Omental fat pad (tissue), 3 donors: ENCODE measurements at regions not wholly inside any gene's neighbourhood (a gene's known extent, or its start where the extent isn't known, plus 50 kb on each side); places are given as distances from the start of the nearest gene placed in this dataset.

Experiments
- ATAC-seq: fragments of 150-250 bp; one replicate; pipeline ENCODE4 v1.9.1; 2016; ENCODE audit warnings: mild to moderate bottlenecking, moderate library complexity; ENCODE audit not compliant: low FRiP score
- DNase-seq: peaks from one replicate; pipeline ENCODE4 v3.0.0-alpha.2; 2019; ENCODE audit warnings: low spot score
- CTCF ChIP-seq, 3 donors: fragments of 450-650 bp; IDR thresholded peaks; one replicate each; pipeline ENCODE4 v1.5.1; 2016 to 2017; ENCODE audit warnings: antibody characterized with exemption in 3 of 3, mild to moderate bottlenecking in 3 of 3, moderate library complexity in 2 of 3

- ATAC-seq (no peak), DNase-seq (no peak)
- TF ChIP-seq CTCF (IDR thresholded peaks at IDR 0.05) = no peak
Measured at GRCh38 chr7:119555788-119556187, 717.2 kb upstream of the KCND2 start.

- ATAC-seq (no peak), DNase-seq (no peak)
- TF ChIP-seq CTCF (IDR thresholded peaks at IDR 0.05) = no peak
Measured at GRCh38 chr7:119556436-119556835, 716.5 kb upstream of the KCND2 start.

- DNase-seq = no peak
- no peak for ATAC-seq
- TF ChIP-seq CTCF (IDR thresholded peaks at IDR 0.05) = no peak
Measured at GRCh38 chr7:119561751-119562150, 711.2 kb upstream of the KCND2 start.

- ATAC-seq (no peak), DNase-seq (no peak)
- no peak for TF ChIP-seq CTCF (IDR thresholded peaks at IDR 0.05)
Measured at GRCh38 chr7:119562839-119563238, 710.1 kb upstream of the KCND2 start.

GRCh38 chr7:119571666-119572065, 701.3 kb upstream of the KCND2 start:
- TF ChIP-seq CTCF (IDR thresholded peaks at IDR 0.05) = no peak
- DNase-seq (no peak), ATAC-seq (no peak)

GRCh38 chr7:119572132-119572531, 700.8 kb upstream of the KCND2 start:
- no peak for TF ChIP-seq CTCF (IDR thresholded peaks at IDR 0.05)
- DNase-seq (no peak), ATAC-seq (no peak)

GRCh38 chr7:119572541-119572940, 700.4 kb upstream of the KCND2 start:
- DNase-seq (no peak), ATAC-seq (no peak)
- no peak for TF ChIP-seq CTCF (IDR thresholded peaks at IDR 0.05)
